ENCODE measurements at regions not wholly inside any gene's neighbourhood (a gene's known extent, or its start where the extent isn't known, plus 50 kb on each side); places are given as distances from the start of the nearest gene placed in this dataset.

DNA sequence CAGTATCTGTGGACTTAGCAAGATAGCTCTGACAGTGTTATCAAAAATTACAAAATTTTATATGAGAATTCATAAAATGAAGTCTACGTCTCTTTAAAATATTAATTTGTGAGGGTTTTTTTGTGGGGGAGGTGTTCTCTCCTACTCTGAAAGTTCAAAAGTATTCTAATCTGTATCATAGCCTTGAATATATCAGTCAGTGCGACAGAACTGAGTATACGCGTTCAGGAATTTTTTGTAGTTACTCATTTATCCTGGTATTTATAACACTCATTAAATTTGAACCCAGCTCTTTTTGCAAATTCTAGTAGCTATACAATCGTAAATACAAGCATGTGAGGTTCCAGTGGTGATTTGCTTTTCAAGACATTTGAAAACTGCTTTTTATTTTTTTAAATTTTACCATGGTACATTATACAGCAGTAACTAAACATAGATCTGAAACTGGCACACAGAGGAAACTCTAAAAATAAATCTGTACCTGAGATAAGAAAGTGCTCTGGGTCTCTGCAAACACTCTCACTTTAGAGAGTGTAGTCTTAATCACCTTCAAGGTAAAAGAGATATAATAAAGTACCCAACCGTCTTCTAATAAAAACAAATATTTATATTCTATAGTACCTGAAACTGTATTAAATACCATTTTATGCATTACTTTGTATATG, 178.4 kb upstream of the ADAMTS5 start:
- Histone ChIP-seq H3K4me1 (peaks cover 0 to 2% of the 10 kb centered on the region in 2 donors), H3K4me3 (no peak overlapping the region), H3K9me3 (no peaks in the 10 kb centered on the region), H3K27me3 (no peaks in the 10 kb centered on the region), H3K27ac (no peak overlapping the region), H3K36me3 (no peaks in the 10 kb centered on the region)
- TF ChIP-seq, protein P1, sequence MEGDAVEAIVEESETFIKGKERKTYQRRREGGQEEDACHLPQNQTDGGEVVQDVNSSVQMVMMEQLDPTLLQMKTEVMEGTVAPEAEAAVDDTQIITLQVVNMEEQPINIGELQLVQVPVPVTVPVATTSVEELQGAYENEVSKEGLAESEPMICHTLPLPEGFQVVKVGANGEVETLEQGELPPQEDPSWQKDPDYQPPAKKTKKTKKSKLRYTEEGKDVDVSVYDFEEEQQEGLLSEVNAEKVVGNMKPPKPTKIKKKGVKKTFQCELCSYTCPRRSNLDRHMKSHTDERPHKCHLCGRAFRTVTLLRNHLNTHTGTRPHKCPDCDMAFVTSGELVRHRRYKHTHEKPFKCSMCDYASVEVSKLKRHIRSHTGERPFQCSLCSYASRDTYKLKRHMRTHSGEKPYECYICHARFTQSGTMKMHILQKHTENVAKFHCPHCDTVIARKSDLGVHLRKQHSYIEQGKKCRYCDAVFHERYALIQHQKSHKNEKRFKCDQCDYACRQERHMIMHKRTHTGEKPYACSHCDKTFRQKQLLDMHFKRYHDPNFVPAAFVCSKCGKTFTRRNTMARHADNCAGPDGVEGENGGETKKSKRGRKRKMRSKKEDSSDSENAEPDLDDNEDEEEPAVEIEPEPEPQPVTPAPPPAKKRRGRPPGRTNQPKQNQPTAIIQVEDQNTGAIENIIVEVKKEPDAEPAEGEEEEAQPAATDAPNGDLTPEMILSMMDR (IDR thresholded peaks at IDR 0.05) = no peak
- no peak for DNase-seq (ENCODE audit: low spot score)

- H3K4me3 ChIP-seq = no peak overlapping the region
- DNase-seq (ENCODE audit: low spot score) = no peak
- no peaks in the 10 kb centered on the region for H3K27me3 ChIP-seq
- H3K9me3 ChIP-seq = no peaks in the 10 kb centered on the region
- peaks cover 0 to 2% of the 10 kb centered on the region in 2 donors for H3K4me1 ChIP-seq
- TF ChIP-seq, protein P1 (IDR thresholded peaks at IDR 0.05) = no peak
- H3K27ac ChIP-seq = no peak overlapping the region
- H3K36me3 ChIP-seq = no peaks in the 10 kb centered on the region
These were observed 176.6 kb upstream of the ADAMTS5 start for GRCh38 chr21:27143476-27143875.

- TF ChIP-seq, protein P1 (IDR thresholded peaks at IDR 0.05) = no peak
- Histone ChIP-seq H3K36me3 (no peaks in the 10 kb centered on the region), H3K9me3 (no peaks in the 10 kb centered on the region), H3K27me3 (no peaks in the 10 kb centered on the region), H3K4me3 (no peak overlapping the region), H3K4me1 (no peaks in the 10 kb centered on the region), H3K27ac (no peak overlapping the region)
- DNase-seq (ENCODE audit: low spot score) = no peak
These were observed 172.6 kb upstream of the ADAMTS5 start for GRCh38 chr21:27139526-27139925.

DNA sequence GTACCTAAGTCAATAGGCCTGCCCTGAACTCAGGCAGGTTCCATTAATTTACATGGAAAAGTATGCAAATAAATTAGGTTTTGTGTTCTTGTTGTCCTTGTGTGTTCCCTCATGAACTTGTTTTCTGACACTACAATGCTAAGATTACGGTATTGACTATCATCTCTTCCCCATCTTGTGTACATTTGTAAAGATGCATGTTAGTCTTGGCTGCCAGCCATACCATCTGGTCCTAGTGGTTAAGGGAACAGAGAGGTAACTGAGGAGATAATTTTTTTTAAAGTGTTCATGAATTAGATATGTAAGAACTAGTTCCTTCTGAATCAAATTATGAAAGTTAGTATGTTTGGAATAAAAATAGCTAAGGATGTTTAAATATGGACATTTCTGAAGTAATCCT, 167.6 kb upstream of the ADAMTS5 start:
- Histone ChIP-seq H3K4me3 (no peak overlapping the region), H3K9me3 (no peaks in the 10 kb centered on the region), H3K36me3 (no peaks in the 10 kb centered on the region), H3K27me3 (no peaks in the 10 kb centered on the region), H3K4me1 (no peaks in the 10 kb centered on the region), H3K27ac (no peak overlapping the region)
- DNase-seq (ENCODE audit: low spot score) = no peak
- TF ChIP-seq, protein P1 (IDR thresholded peaks at IDR 0.05) = no peak

DNA sequence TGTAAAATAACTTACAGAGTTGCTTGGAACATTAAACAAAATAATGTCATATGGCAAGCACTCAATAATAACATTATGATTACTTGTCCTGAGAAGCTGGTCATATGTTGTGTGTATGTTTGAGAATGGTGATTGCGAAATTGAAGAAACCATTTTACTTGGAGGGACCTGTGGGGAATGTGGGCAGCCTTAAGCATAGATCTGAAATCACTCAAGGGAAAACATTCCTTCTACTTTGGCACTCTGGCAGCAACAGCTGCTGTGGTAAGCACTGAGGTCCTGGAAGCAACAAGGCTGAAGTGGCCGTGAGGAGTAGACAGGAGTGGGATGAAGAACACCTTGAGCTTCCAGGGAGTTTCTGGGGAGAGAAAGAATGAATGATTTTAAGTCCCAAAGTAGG, 165.4 kb upstream of the ADAMTS5 start:
- no peak overlapping the region for H3K27ac ChIP-seq
- H3K9me3 ChIP-seq = no peaks in the 10 kb centered on the region
- DNase-seq (ENCODE audit: low spot score) = no peak
- no peak overlapping the region for H3K4me3 ChIP-seq
- no peaks in the 10 kb centered on the region for H3K36me3 ChIP-seq
- H3K27me3 ChIP-seq = no peaks in the 10 kb centered on the region
- TF ChIP-seq, protein P1 (IDR thresholded peaks at IDR 0.05) = no peak
- H3K4me1 ChIP-seq = no peaks in the 10 kb centered on the region

GRCh38 chr21:27130154-27130553, 163.3 kb upstream of the ADAMTS5 start:
- no peak overlapping the region for H3K27ac ChIP-seq
- no peaks in the 10 kb centered on the region for H3K36me3 ChIP-seq
- TF ChIP-seq, protein P1 (IDR thresholded peaks at IDR 0.05) = no peak
- no peak for DNase-seq (ENCODE audit: low spot score)
- H3K4me3 ChIP-seq = no peak overlapping the region
- H3K4me1 ChIP-seq = no peaks in the 10 kb centered on the region
- no peaks in the 10 kb centered on the region for H3K9me3 ChIP-seq
- H3K27me3 ChIP-seq = no peaks in the 10 kb centered on the region
